ENCODE measurements at regions not wholly inside any gene's neighbourhood (a gene's known extent, or its start where the extent isn't known, plus 50 kb on each side); places are given as distances from the start of the nearest gene placed in this dataset.

DNA sequence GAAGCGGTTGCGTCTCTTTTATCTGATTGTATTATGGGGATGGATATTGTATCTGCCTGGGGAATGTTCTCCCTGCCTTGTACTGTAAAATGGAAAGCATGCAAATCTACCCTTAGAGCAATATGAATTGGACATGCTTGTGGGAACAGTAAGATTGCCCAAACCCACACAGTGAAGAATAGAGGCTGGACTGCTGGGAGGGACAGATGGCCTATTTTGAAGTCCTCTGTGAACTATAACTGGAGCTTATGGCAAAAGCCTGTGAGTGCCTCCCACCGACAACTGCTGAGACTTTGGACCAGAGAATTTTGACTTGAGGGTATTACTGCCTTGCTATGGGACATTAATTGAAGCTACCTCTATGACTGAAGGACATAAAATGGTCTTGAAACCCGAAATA lies 168.9 kb downstream of the ERCC6L2 start:
- no peak overlapping the region for H3K4me3 ChIP-seq (ENCODE audit: low read depth, low read length)
- TF ChIP-seq, protein P1, sequence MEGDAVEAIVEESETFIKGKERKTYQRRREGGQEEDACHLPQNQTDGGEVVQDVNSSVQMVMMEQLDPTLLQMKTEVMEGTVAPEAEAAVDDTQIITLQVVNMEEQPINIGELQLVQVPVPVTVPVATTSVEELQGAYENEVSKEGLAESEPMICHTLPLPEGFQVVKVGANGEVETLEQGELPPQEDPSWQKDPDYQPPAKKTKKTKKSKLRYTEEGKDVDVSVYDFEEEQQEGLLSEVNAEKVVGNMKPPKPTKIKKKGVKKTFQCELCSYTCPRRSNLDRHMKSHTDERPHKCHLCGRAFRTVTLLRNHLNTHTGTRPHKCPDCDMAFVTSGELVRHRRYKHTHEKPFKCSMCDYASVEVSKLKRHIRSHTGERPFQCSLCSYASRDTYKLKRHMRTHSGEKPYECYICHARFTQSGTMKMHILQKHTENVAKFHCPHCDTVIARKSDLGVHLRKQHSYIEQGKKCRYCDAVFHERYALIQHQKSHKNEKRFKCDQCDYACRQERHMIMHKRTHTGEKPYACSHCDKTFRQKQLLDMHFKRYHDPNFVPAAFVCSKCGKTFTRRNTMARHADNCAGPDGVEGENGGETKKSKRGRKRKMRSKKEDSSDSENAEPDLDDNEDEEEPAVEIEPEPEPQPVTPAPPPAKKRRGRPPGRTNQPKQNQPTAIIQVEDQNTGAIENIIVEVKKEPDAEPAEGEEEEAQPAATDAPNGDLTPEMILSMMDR (IDR thresholded peaks at IDR 0.05; ENCODE audit: borderline replicate concordance, insufficient read depth, low read depth, low read length), result no peak

DNA sequence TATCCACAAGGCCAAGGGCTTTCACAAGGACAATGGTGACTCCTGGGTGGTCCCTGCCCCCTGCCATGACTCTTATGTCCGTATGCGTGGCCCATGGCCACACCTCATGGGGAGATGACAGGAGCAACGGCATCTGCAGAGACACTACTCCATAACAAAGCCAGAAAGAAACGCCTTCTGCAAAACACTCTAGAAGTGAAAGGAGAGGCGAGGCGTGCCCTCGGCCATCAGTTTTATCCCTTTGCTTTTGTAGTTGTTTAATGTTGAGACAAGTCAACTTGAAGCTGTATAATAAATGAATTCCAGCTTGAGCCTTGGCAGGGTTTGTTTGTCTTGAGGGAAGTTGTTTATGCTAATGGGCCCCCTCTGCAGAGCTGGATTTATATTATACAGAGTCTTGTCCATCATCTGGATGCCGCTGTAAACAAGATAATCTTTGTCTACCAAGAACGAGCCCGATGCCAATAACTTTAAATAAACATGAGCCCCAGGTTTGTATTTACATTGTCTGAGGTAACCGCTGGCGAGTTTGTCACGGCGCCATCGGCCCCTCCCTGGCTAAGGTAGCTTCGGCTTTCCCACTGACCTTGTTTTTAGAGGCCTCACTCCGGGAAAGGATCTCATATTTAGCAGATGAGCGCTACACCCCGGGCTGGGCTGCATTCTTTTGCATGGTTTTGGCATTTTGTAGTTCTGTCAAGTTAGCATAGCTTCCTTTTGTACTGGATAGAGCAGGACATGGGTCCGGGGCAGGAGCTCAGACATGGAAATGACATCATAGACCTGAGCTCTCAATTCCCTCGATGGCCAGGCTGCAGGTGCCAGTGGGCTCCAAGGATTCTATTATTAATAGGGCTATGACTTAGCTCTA lies 165.3 kb downstream of the ERCC6L2 start:
- H3K4me3 ChIP-seq (ENCODE audit: low read depth, low read length), result no peak overlapping the region
- TF ChIP-seq, protein P1 (IDR thresholded peaks at IDR 0.05; ENCODE audit: borderline replicate concordance, insufficient read depth, low read depth, low read length), result no peak

DNA sequence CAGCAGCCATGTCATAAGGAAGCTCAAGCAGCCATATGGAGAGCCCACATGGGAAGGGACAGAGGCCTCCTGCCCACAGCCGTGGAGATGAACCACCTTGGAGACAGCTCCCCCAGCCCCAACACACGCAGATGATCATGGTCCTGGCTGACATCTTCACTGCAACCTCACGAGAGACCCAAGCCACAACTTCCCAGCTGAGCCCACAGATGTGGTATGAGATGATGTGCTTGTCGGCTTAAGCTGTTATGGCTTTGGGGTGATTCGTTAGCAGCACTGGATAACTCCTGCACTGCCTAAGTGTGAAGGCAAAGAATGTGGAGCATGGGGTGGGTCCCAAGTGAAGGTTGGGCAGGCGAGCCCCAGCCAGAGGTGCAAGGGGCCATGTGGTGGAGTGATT lies 163.4 kb downstream of the ERCC6L2 start:
- TF ChIP-seq, protein P1 (IDR thresholded peaks at IDR 0.05; ENCODE audit: borderline replicate concordance, insufficient read depth, low read depth, low read length), result no peak
- no peak overlapping the region for H3K4me3 ChIP-seq (ENCODE audit: low read depth, low read length)

DNA sequence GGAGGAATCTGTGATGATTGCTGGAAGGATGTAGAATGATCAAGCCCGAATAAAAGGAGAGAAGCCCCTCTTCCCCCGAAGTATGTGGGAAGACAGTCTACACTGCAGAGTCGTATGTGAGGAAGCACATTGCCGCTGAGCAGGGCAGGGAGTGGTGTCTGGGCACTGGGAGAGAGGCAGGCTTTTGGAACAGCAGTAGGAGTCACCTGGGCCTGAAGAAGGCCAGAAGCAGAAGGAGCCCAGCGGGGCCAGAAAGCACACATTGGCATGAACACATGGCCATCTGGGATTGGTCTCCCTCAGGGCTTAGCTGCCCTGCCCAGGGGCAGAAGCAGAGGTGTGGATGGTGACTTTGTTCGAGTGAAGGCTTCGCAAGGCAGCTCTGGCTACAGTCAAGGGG lies 162.8 kb downstream of the ERCC6L2 start:
- TF ChIP-seq, protein P1 (IDR thresholded peaks at IDR 0.05; ENCODE audit: borderline replicate concordance, insufficient read depth, low read depth, low read length), result no peak
- H3K4me3 ChIP-seq (ENCODE audit: low read depth, low read length), result no peak overlapping the region

DNA sequence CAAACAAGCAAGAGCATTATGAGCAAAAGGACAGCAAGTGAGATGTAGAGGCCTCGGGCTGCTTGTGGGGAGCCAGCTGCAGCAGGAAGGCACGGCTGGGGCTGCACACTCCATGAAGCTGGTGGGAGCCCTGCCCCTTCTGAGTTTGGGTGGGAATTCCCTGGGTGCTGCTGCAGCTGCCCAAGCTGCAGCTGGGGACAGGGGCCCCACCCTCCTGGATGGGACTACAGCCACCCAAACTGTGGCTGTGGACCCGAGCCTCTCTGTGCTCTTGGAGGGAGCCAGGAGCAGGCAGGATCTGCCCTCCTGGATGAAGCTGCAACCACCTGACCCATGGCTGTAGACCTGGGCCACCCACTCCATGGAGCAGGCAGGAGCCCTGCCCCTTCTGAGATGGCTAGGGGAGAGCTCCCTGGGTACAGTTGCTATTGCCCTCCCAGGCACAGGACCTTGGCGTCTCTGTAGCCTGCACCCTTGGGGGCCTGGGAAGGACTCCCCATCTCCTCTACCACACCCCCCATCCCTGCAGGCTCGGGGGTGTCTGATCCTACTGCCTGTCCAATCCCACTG lies 159.1 kb downstream of the ERCC6L2 start:
- TF ChIP-seq, protein P1 (IDR thresholded peaks at IDR 0.05; ENCODE audit: borderline replicate concordance, insufficient read depth, low read depth, low read length), result no peak
- H3K4me3 ChIP-seq (ENCODE audit: low read depth, low read length), result no peak overlapping the region

DNA sequence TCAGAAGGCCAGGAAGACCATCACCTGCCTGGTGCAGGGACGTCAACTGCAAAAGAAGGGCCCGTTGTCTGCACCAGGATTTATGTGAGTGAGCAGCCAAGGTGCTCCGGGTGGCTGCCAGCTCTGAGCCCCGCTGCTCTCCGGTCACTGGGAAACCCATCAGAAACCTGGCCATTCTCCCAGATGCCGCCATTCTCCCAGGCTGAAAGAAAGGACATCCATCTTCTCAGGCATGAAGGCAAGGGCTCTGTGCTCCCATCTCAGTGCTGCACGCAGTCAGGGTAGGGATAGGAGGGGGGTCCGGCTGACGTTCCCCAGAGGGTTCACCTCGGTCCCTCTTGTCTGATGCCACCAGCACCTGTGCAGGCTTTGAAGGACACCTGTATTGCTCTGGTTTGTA lies 158.4 kb downstream of the ERCC6L2 start:
- TF ChIP-seq, protein P1 (IDR thresholded peaks at IDR 0.05; ENCODE audit: borderline replicate concordance, insufficient read depth, low read depth, low read length), result no peak

More for the DNA sequence above, 158.4 kb downstream of the ERCC6L2 start:
- no peak overlapping the region for H3K4me3 ChIP-seq (ENCODE audit: low read depth, low read length)

Measured in GM12875 (cell line).